Activated CD4-positive, alpha-beta T cell treated with anti-CD3 and anti-CD28 coated beads for 36 hours (primary cell): ENCODE measurements at regions not wholly inside any gene's neighbourhood (a gene's known extent, or its start where the extent isn't known, plus 50 kb on each side); places are given as distances from the start of the nearest gene placed in this dataset.

Experiments
- ATAC-seq: fragments of 200-7000 bp; cut with Tn5 transposase; one replicate; pipeline ENCODE4 v1.10.0; 2021; ENCODE audit warnings: mild to moderate bottlenecking, moderate library complexity
- CTCF ChIA-PET: fragments of 350-600 bp; sonication (Branson Sonifier 250); formaldehyde crosslinking; loops from one replicate; lab custom pipeline; 2021; ENCODE audit warnings: antibody characterized with exemption; lab: Charles Lee
- POLR2A ChIA-PET: fragments of 350-600 bp; sonication (Branson Sonifier 250); formaldehyde crosslinking; loops from one replicate; lab custom pipeline; 2021; ENCODE audit warnings: antibody characterized with exemption, inconsistent platforms; lab: Charles Lee
- DNase-seq: peaks from one replicate; pipeline ENCODE4 v3.0.0-alpha.2; 2020
- H3K27ac Mint-ChIP-seq: one replicate; pipeline ENCODE4 v1.8.0; 2021; ENCODE audit warnings: mixed read lengths
- H3K27me3 Mint-ChIP-seq: one replicate; pipeline ENCODE4 v1.8.0; 2021; ENCODE audit warnings: mixed read lengths
- H3K36me3 Mint-ChIP-seq: one replicate; pipeline ENCODE4 v1.8.0; 2021; ENCODE audit warnings: low read depth, mixed read lengths
- H3K4me1 Mint-ChIP-seq: one replicate; pipeline ENCODE4 v1.8.0; 2021; ENCODE audit warnings: mixed read lengths
- H3K4me3 Mint-ChIP-seq: one replicate; pipeline ENCODE4 v1.8.0; 2021; ENCODE audit warnings: mild to moderate bottlenecking, moderate library complexity, mixed read lengths
- H3K9me3 Mint-ChIP-seq: one replicate; pipeline ENCODE4 v1.8.0; 2021; ENCODE audit warnings: low read depth, mixed read lengths
- intact Hi-C, 2 experiments: fragments of 100-400 bp; cut with DNase I in 1 of 2; cut with micrococcal nuclease in 1 of 2; formaldehyde crosslinking; loops; one replicate each; pipeline versions ENCODE4 v1.14.2 to v1.15.1; 2022 to 2024; cut with DNase I, micrococcal nuclease

- no peak for DNase-seq
- Mint-ChIP-seq H3K36me3 (no peaks in the 10 kb centered on the region), H3K27ac (no peak overlapping the region), H3K4me3 (no peak overlapping the region), H3K4me1 (no peaks in the 10 kb centered on the region), H3K9me3 (peaks cover 10% of the 10 kb centered on the region), H3K27me3 (peaks cover 20% of the 10 kb centered on the region)
- POLR2A ChIA-PET, result no interaction called here
- intact Hi-C loops, result no loop called here
- ATAC-seq, result no peak
- CTCF ChIA-PET, result no interaction called here
These were observed 367.6 kb downstream of the EIPR1 start for GRCh38 chr2:3010001-3010400.

- Mint-ChIP-seq H3K27ac (no peak overlapping the region), H3K9me3 (peaks cover 10% of the 10 kb centered on the region), H3K4me1 (no peaks in the 10 kb centered on the region), H3K27me3 (peaks cover 20% of the 10 kb centered on the region), H3K4me3 (no peak overlapping the region), H3K36me3 (no peaks in the 10 kb centered on the region)
- intact Hi-C loops, result no loop called here
- DNase-seq, result no peak
- ChIA-PET CTCF (no interaction called here), POLR2A (no interaction called here)
- ATAC-seq, result no peak
These were observed 368.1 kb downstream of the EIPR1 start for GRCh38 chr2:3009483-3009882.

GRCh38 chr2:3009005-3009404, 368.6 kb downstream of the EIPR1 start:
- CTCF ChIA-PET, result no interaction called here
- no peak for ATAC-seq
- peaks cover 10% of the 10 kb centered on the region for H3K9me3 Mint-ChIP-seq
- no peak overlapping the region for H3K4me3 Mint-ChIP-seq
- H3K4me1 Mint-ChIP-seq, result no peaks in the 10 kb centered on the region
- POLR2A ChIA-PET, result no interaction called here
- intact Hi-C loops, result no loop called here
- no peak overlapping the region for H3K27ac Mint-ChIP-seq
- no peak for DNase-seq
- no peaks in the 10 kb centered on the region for H3K36me3 Mint-ChIP-seq
- H3K27me3 Mint-ChIP-seq, result peaks cover 20% of the 10 kb centered on the region

GRCh38 chr2:3008561-3008960, 369.1 kb downstream of the EIPR1 start:
- POLR2A ChIA-PET, result no interaction called here
- Mint-ChIP-seq H3K4me1 (no peaks in the 10 kb centered on the region), H3K27ac (no peak overlapping the region), H3K4me3 (no peak overlapping the region), H3K9me3 (peaks cover 6% of the 10 kb centered on the region), H3K27me3 (peaks cover 20% of the 10 kb centered on the region), H3K36me3 (no peaks in the 10 kb centered on the region)
- DNase-seq, result no peak
- intact Hi-C loops, result no loop called here
- CTCF ChIA-PET, result no interaction called here
- no peak for ATAC-seq

- Mint-ChIP-seq H3K4me3 (no peak overlapping the region), H3K4me1 (no peaks in the 10 kb centered on the region), H3K9me3 (no peaks in the 10 kb centered on the region), H3K27me3 (peaks cover 20% of the 10 kb centered on the region), H3K36me3 (no peaks in the 10 kb centered on the region), H3K27ac (no peak overlapping the region)
- ChIA-PET CTCF (interaction anchor here (0.6 kb wide), 1 partner anchor 169 kb away, joined by 6 read pairs; no protein-coding TSS in a partner anchor), POLR2A (no interaction called here)
- no peak for DNase-seq
- intact Hi-C loops, result no loop called here
- ATAC-seq, result no peak
These were observed 370.5 kb downstream of the EIPR1 start for GRCh38 chr2:3007135-3007534.

GRCh38 chr2:3005859-3006501, 371.6 kb downstream of the EIPR1 start:
- ATAC-seq, result no peak
- Mint-ChIP-seq H3K4me1 (peaks cover 4% of the 10 kb centered on the region), H3K27me3 (peaks cover 25% of the 10 kb centered on the region), H3K36me3 (no peaks in the 10 kb centered on the region), H3K4me3 (no peak overlapping the region), H3K9me3 (no peaks in the 10 kb centered on the region), H3K27ac (no peak overlapping the region)
- intact Hi-C loops, result no loop called here
- no peak for DNase-seq
- CTCF ChIA-PET, result interaction anchor here (0.7 kb wide), 1 partner anchor 141 kb away, joined by 3 read pairs; no protein-coding TSS in a partner anchor
- POLR2A ChIA-PET, result no interaction called here

- ChIA-PET CTCF (interaction anchor here (1.0 kb wide), 1 partner anchor 301 kb away, joined by 3 read pairs; no protein-coding TSS in a partner anchor), POLR2A (no interaction called here)
- intact Hi-C loops, result loop anchor here in 1 of 2 experiments (5.0 kb wide), 1 partner anchor 300 kb away; no protein-coding TSS in a partner anchor
- H3K4me3 Mint-ChIP-seq, result no peak overlapping the region
- DNase-seq (no peak), ATAC-seq (no peak)
- no peak overlapping the region for H3K27ac Mint-ChIP-seq
- peaks cover 4% of the 10 kb centered on the region for H3K4me1 Mint-ChIP-seq
- H3K27me3 Mint-ChIP-seq, result peaks cover 16% of the 10 kb centered on the region
- H3K36me3 Mint-ChIP-seq, result no peaks in the 10 kb centered on the region
- no peaks in the 10 kb centered on the region for H3K9me3 Mint-ChIP-seq
These were observed 375.7 kb downstream of the EIPR1 start for GRCh38 chr2:3001615-3002560.

GRCh38 chr2:3000968-3001367, 376.6 kb downstream of the EIPR1 start:
- Mint-ChIP-seq H3K4me1 (peaks cover 4% of the 10 kb centered on the region), H3K27ac (no peak overlapping the region), H3K9me3 (no peaks in the 10 kb centered on the region), H3K27me3 (peaks cover 13% of the 10 kb centered on the region), H3K36me3 (no peaks in the 10 kb centered on the region), H3K4me3 (no peak overlapping the region)
- CTCF ChIA-PET, result interaction anchor here (1.0 kb wide), 1 partner anchor 302 kb away, joined by 3 read pairs; no protein-coding TSS in a partner anchor
- POLR2A ChIA-PET, result no interaction called here
- DNase-seq (no peak), ATAC-seq (no peak)
- intact Hi-C loops, result loop anchor here in 1 of 2 experiments (5.0 kb wide), 1 partner anchor 301 kb away; no protein-coding TSS in a partner anchor

- H3K4me3 Mint-ChIP-seq, result no peak overlapping the region
- H3K4me1 Mint-ChIP-seq, result peaks cover 4% of the 10 kb centered on the region
- DNase-seq (no peak), ATAC-seq (no peak)
- H3K36me3 Mint-ChIP-seq, result no peaks in the 10 kb centered on the region
- H3K9me3 Mint-ChIP-seq, result no peaks in the 10 kb centered on the region
- intact Hi-C loops, result loop anchor here in 1 of 2 experiments (5.0 kb wide), 1 partner anchor 302 kb away; no protein-coding TSS in a partner anchor
- POLR2A ChIA-PET, result no interaction called here
- H3K27ac Mint-ChIP-seq, result no peak overlapping the region
- CTCF ChIA-PET, result no interaction called here
- peaks cover 10% of the 10 kb centered on the region for H3K27me3 Mint-ChIP-seq
These were observed 377.5 kb downstream of the EIPR1 start for GRCh38 chr2:3000125-3000524.

- peaks cover 10% of the 10 kb centered on the region for H3K27me3 Mint-ChIP-seq
- no peaks in the 10 kb centered on the region for H3K36me3 Mint-ChIP-seq
- ATAC-seq, result no peak
- no peaks in the 10 kb centered on the region for H3K9me3 Mint-ChIP-seq
- ChIA-PET CTCF (no interaction called here), POLR2A (no interaction called here)
- intact Hi-C loops, result no loop called here
- H3K27ac Mint-ChIP-seq, result no peak overlapping the region
- H3K4me1 Mint-ChIP-seq, result peaks cover 4% of the 10 kb centered on the region
- no peak overlapping the region for H3K4me3 Mint-ChIP-seq
- DNase-seq, result no peak
These were observed 378.6 kb downstream of the EIPR1 start for GRCh38 chr2:2998971-2999370.

GRCh38 chr2:2993172-2993692, 384.4 kb downstream of the EIPR1 start:
- Mint-ChIP-seq H3K9me3 (peaks cover 6% of the 10 kb centered on the region), H3K4me1 (no peaks in the 10 kb centered on the region), H3K36me3 (no peaks in the 10 kb centered on the region), H3K4me3 (no peak overlapping the region), H3K27ac (no peak overlapping the region), H3K27me3 (peaks cover 14% of the 10 kb centered on the region)
- POLR2A ChIA-PET, result no interaction called here
- no peak for DNase-seq
- intact Hi-C loops, result no loop called here
- no peak for ATAC-seq
- CTCF ChIA-PET, result no interaction called here
